Brain microvascular endothelial cell (primary cell): ENCODE measurements at regions not wholly inside any gene's neighbourhood (a gene's known extent, or its start where the extent isn't known, plus 50 kb on each side); places are given as distances from the start of the nearest gene placed in this dataset.

Source experiments
- DNase-seq: peaks from one replicate; pipeline ENCODE4 v3.0.0-alpha.2; 2020
- H3K27ac ChIP-seq: fragments of 250-450 bp; sonication (Bioruptor Pico); 2 replicates; pipeline ENCODE4 v1.5.1; 2020; ENCODE audit warnings: mild to moderate bottlenecking, moderate library complexity
- H3K27me3 ChIP-seq: fragments of 250-450 bp; sonication (Bioruptor Pico); replicated peaks from 2 replicates; pipeline ENCODE4 v1.5.1; 2020; ENCODE audit warnings: mild to moderate bottlenecking
- H3K36me3 ChIP-seq: fragments of 250-450 bp; sonication (Bioruptor Pico); replicated peaks from 2 replicates; pipeline ENCODE4 v1.5.1; 2020; ENCODE audit warnings: mild to moderate bottlenecking
- H3K4me3 ChIP-seq: 2 replicates; pipeline ENCODE4 v1.5.1; 2011; ENCODE audit warnings: low read depth, mild to moderate bottlenecking, control low read depth, low read length, moderate library complexity
- in situ Hi-C: cut with HindIII; loops from 2 replicates; pipeline ENCODE4 v1.10.0; 2017; ENCODE audit warnings: low sequenced_read_pairs, low pct_ligation_motif_present
- TF ChIP-seq, protein P1 (sequence below): IDR thresholded peaks from 2 replicates; pipeline ENCODE4 v1.5.1; 2011; ENCODE audit warnings: low read depth, mild to moderate bottlenecking, moderate library complexity, low read length, control low read depth, inconsistent platforms; ENCODE audit errors: missing control alignments

DNA sequence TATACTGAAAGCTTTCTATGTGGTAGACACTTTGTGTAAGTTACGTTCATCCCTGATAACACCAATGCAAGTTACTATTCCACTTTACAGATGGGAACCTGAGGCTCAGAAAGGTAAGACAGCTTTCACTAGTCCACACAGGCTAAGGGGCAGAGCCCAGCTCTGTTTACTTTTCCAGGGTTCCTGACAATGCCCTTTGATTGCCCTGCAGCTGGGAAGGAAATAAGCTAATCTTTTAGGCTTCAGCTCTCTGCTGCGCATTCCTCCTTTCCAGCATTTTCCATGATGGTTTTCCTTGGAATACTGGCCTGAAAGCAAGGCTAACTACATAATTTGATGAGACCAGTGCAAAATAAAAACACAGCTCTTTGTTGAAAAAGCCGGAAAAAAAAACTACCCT lies 185.7 kb upstream of the BTG1 start:
- no peak overlapping the region for H3K27ac ChIP-seq
- TF ChIP-seq, protein P1, sequence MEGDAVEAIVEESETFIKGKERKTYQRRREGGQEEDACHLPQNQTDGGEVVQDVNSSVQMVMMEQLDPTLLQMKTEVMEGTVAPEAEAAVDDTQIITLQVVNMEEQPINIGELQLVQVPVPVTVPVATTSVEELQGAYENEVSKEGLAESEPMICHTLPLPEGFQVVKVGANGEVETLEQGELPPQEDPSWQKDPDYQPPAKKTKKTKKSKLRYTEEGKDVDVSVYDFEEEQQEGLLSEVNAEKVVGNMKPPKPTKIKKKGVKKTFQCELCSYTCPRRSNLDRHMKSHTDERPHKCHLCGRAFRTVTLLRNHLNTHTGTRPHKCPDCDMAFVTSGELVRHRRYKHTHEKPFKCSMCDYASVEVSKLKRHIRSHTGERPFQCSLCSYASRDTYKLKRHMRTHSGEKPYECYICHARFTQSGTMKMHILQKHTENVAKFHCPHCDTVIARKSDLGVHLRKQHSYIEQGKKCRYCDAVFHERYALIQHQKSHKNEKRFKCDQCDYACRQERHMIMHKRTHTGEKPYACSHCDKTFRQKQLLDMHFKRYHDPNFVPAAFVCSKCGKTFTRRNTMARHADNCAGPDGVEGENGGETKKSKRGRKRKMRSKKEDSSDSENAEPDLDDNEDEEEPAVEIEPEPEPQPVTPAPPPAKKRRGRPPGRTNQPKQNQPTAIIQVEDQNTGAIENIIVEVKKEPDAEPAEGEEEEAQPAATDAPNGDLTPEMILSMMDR, result no peak
- DNase-seq, result no peak
- H3K36me3 ChIP-seq, result no peaks in the 10 kb centered on the region
- in situ Hi-C loops, result no loop called here
- no peaks in the 10 kb centered on the region for H3K27me3 ChIP-seq
- no peak overlapping the region for H3K4me3 ChIP-seq

DNA sequence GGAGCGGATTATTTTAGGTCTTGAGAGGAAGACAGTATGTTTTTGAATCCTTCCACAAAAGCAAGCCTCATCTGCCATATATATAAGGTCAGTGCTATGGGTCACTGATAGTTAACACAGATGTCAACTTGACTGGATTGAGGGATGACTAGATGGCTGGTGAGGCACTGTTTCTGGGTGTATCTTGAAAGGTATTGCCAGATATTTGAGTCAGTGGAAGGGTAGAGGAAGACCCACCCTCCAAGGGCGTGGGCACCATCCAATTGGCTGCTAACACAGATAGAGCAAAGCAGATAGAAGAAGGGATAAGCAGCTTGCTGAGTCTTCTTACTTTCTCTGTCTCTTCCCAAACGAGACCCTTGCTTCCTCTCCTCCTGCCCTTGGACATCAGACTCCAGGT lies 185.0 kb upstream of the BTG1 start:
- H3K4me3 ChIP-seq, result no peak overlapping the region
- no peaks in the 10 kb centered on the region for H3K36me3 ChIP-seq
- in situ Hi-C loops, result no loop called here
- H3K27me3 ChIP-seq, result no peaks in the 10 kb centered on the region
- TF ChIP-seq, protein P1, result no peak
- no peak for DNase-seq
- H3K27ac ChIP-seq, result no peak overlapping the region

DNA sequence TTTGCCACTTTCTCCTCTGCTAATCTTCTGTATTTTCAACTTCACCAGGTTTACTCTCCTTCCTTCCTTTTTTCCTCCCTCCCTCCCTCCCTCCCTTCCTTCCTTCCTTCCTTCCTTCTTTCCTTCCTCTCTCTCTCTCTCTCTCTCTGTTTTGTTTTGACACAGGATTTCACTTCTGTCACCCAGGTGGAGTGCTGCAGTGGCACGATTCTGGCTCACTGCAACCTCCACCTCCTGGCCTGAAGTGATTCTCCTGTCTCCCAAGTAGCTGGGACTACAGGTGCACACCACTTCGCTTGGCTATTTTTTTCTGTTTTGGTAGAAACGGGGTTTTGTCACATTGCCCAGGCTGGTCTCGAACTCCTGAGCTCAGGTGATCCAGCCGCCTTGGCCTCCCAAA lies 181.2 kb upstream of the BTG1 start:
- TF ChIP-seq, protein P1, result no peak
- Histone ChIP-seq H3K4me3 (no peak overlapping the region), H3K36me3 (no peaks in the 10 kb centered on the region), H3K27me3 (no peaks in the 10 kb centered on the region), H3K27ac (no peak overlapping the region)
- in situ Hi-C loops, result no loop called here
- no peak for DNase-seq

DNA sequence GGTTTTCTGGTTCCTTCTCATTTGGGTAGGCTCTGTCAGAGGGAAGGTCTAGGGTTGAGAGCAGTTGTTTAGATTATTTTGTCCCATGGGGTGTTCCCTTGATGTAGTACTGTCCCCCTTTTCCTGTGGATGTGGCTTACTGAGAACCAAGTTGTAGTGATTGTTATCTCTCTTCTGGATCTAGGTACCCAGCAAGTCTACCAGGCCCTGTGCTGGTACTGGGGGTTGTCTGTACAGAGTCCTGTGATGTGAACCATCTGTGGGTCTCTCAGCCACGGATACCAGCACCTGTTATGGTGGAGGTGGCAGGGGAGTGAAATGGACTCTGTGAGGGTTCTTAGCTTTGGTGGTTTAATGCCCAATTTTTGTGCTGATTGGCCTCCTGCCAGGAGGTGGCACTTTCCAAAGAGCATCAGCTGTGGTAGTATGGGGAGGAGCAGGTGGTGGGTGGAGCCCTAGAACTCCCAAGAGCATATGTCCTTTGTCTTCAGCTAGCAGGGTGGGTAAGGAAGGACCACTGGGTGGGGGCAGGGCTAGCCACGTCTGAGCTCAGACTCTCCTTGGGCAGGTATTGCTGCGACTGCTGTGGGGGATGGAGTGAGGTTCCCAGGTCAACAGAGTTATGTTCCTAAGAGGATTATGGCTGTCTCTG lies 179.3 kb upstream of the BTG1 start:
- H3K27ac ChIP-seq, result no peak overlapping the region
- TF ChIP-seq, protein P1, result no peak
- H3K36me3 ChIP-seq, result no peaks in the 10 kb centered on the region
- no peaks in the 10 kb centered on the region for H3K27me3 ChIP-seq
- in situ Hi-C loops, result no loop called here
- no peak overlapping the region for H3K4me3 ChIP-seq
- no peak for DNase-seq

DNA sequence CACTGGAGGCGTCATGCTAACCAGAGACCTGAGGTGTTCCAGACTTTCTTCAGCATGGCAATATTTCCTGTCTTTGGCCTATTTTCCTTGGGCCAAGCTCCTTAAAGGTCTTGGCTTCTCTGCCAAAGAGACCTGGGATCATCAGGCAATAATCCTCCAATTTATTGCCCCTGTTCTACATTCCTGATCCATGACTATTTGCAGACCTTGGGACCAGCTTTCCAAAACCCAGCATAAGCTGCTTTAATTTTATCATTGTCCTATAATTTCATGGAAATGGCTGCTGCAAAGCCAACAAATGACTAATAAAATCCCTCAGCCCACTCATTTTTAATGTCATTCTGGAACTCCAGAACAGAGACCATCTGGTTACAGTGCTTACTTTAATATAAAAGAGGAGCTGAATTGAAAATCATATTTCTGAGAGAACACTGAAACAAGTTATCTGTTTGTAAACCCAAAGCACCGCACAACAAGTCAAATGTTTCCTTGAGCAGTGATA lies 166.9 kb upstream of the BTG1 start:
- Histone ChIP-seq H3K27ac (no peak overlapping the region), H3K27me3 (no peaks in the 10 kb centered on the region), H3K4me3 (no peak overlapping the region), H3K36me3 (no peaks in the 10 kb centered on the region)
- in situ Hi-C loops, result no loop called here
- no peak for DNase-seq
- TF ChIP-seq, protein P1, result no peak
